Lower leg skin (tissue), 3 donors: ENCODE measurements at regions not wholly inside any gene's neighbourhood (a gene's known extent, or its start where the extent isn't known, plus 50 kb on each side); places are given as distances from the start of the nearest gene placed in this dataset.

Source experiments
- CTCF ChIP-seq, 3 donors: fragments of 450-650 bp; IDR thresholded peaks; one replicate each; pipeline ENCODE4 v1.5.1; 2016; ENCODE audit warnings: antibody characterized with exemption in 3 of 3, mild to moderate bottlenecking in 3 of 3, moderate library complexity in 2 of 3
- POLR2A ChIP-seq, 2 donors: fragments of 450-650 bp; IDR thresholded peaks; one replicate each; pipeline ENCODE4 v1.6.1; 2016 to 2017; ENCODE audit warnings: antibody characterized with exemption in 2 of 2, mild to moderate bottlenecking in 1 of 2, moderate library complexity in 1 of 2

- TF ChIP-seq CTCF (IDR thresholded peaks at IDR 0.05) (no peak), POLR2A (IDR thresholded peaks at IDR 0.05) (no peak)
These were observed 119.0 kb downstream of the NCOR2 start for GRCh38 chr12:124448241-124448954.
